Forelimb muscle (tissue), 1 donor: ENCODE measurements at regions not wholly inside any gene's neighbourhood (a gene's known extent, or its start where the extent isn't known, plus 50 kb on each side); places are given as distances from the start of the nearest gene placed in this dataset.

ENCODE experiments used
- DNase-seq: peaks from one replicate; pipeline ENCODE4 v3.0.0-alpha.2; 2013; ENCODE audit warnings: low read depth

DNA sequence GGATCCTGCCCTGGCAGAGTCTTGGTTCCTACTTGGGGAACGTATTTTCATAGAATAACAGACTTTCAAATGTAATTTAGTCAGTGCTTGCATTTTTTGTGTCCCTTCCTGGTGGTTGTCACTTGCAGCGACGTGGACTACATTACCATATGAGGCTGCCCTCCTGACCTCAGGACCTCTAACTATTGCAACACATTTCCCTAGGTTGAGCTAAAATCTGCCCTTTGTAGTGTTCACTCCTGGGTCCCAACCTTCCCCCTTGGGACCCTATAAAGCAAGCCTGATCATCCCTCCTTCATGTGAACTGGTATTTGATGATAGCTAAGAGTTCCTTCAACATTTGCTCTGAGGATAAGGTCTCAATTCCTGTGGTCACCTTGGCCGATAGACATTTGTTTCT lies 95.6 kb upstream of the CACNA1E start:
- DNase-seq = no peak

DNA sequence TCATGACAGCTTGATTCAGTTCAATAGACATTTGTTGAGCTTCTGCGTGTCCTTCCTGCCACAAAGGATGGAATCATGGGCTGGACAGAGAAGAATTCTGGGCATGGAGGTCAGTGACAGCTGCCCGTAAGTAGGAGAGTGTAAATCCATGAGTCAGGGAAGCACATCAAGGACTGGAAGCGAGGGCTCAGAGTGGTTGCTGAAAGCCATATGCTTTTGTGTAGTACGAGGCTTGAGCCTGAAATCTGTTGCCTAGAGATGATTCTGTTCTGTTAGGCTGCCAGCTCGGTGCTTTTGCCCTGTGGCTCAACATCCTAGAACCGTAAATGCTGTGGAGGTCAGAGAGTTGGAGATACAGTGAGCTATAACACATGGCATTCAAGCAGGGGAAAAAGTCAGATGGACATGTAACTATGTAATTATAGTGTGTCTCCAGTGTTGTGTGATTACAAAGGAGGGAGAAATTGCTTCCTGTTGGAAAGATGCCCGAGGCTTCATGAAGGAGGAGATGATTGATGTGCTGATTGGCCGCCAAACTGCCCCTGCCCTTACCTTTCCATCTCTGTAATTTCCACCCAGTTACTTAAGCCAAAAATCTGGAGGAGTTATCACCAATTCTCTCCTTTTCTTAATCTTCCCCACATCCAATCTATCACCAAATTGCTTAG lies 92.8 kb upstream of the CACNA1E start:
- no peak for DNase-seq

DNA sequence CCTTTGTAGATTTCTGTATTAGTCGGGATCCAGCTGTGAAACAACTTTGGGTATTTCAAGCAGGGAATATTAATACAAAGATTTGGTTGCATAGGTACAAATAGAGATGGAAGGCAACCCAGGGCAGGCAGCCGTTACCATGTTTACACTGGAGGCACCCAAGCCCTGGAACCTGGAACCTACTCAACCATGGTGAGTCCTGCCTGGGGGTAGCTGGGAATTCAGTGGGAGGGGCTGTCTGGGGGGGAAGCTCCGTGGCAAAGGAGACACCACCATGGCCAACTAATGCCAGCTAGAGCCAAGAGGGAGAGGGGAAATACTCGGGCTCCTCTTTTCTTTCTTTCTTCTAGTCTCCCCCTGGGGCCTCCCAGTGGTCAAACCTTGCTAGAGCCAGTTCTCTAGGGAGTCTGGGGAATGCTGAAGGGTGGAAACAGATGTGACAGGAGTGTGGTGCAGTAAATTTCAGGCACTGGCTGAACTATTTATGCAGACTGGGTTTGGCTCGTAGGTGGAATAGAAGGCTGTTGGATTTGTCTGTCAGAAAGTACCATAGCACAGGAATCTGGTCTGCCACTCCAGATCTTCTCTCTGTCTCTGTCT lies 91.9 kb upstream of the CACNA1E start:
- no peak for DNase-seq

DNA sequence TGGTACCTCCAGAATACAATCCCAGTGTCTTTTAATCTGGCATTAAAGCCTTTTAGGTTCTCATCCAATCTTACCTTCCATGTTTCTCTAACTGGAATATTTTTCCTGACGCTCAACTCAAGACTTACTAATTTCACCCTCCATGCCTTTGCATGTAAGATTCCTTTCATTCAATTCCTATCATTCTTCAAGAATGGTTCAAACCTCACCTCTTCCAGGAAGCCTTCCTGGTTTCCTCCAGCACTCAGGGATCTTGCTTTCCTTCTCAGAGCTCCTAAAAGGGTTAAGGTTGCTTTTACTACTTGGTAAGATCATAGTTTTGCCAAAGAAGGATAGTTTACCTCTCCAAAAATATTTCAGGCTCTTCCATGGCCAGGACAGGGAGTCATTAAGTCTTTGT lies 91.2 kb upstream of the CACNA1E start:
- no peak for DNase-seq

DNA sequence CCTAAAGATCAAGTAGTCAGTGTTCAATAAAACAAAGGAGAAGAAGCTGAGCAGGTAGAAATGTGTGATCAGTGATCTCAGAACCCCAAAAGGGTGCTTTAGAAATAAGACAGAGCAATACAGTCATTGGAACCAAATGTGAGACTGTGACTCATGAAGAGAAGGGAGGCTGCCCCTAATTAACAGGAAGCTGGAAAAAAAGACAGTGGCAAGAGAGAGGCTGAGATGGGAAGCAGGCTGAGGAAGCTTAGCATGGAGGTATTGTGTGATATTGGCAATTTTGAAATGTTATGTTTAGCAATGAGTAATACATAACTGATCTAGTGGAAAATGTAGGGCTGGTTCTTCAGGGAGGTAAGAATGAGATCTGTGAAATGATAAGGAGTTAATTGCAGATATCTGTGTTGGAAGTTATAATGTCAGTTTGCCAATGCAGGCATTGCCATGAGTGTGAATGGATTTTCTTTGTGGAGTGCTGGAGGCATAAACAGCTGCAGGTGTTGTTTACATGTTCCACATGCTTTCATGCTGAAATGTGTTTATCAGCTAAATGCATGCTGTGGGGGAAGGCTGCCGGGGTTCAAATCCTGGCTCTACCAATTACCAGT lies 90.6 kb upstream of the CACNA1E start:
- no peak for DNase-seq

DNA sequence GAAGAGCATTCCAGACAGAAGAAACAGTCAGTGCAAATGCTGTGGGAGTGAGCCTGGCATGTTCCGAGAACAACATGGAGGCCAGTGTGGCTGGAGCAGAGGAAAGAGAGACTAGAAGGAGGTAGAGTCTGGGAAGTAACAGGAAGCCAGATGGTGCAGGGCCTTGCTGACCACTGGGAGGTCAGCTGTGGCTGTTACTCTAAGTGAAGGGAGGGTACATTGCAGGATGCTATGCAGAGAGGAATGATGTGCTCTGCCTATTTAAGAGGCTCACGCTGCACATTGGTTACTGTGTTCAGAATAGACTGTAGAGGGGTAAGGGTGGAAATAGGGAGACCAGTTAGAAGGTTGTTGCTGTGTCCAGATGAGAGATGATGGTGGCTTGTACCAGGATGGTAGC lies 88.6 kb upstream of the CACNA1E start:
- no peak for DNase-seq

DNA sequence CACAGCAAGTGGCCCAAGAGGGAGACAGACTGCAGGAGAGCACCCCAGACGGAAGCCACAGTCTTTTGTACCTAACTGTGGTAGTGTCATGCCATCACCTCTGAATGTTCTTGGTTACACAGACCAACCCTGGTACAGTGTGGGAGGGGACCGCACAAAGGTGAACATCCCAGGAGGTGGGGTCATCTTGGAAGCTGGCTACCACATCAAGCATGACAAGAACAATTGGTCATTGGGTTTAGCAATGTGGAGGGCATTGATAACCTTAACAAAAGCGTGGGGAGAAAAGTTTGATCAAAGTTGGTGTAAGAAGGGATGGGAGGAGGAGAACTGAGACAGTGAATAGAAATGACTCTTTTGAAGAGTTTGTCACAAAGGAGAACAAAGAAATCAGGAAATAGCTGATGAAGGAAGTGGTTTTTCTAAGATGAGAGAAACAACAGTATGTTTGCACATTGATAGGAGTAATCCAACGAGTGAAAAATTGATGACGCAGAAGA lies 87.1 kb upstream of the CACNA1E start:
- DNase-seq = no peak

DNA sequence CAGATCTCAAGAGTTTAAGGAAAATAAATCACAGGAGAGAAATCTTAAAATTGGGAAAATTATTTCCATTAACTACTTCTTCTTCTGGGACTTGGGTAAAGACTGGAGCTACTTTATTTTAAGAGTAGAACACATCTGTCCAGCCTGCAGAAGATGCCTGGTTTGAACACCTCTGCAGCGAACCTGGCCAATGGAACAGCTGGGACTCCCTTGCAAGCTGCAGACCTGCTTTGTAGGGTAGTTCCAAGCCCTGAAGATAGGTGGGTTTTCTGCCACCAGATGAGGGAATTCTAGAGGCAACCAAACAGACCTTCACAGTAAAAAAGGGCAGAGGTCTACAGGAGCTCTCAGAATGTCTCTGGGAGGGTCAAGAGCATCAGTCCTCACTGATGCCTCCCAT lies 86.5 kb upstream of the CACNA1E start:
- no peak for DNase-seq

DNA sequence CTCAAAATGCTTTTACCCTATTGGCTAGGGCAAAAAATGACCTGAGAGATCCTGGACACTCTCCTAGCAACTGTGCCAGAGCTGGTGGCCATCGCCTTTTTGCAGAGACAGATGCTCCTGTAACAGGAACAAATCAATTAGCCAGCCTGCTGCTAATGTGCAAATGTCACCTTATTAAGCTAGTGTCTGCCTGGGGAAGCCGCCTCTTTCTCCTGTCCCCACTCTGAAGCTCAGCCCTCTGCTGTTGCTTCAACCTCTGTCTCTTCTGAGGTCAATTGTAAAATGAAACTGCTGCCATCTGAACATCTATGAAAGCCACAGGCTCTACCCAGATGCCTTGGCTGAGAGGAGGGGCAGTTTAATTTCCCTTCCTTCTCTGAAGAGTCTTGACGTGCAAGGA lies 85.5 kb upstream of the CACNA1E start:
- no peak for DNase-seq

DNA sequence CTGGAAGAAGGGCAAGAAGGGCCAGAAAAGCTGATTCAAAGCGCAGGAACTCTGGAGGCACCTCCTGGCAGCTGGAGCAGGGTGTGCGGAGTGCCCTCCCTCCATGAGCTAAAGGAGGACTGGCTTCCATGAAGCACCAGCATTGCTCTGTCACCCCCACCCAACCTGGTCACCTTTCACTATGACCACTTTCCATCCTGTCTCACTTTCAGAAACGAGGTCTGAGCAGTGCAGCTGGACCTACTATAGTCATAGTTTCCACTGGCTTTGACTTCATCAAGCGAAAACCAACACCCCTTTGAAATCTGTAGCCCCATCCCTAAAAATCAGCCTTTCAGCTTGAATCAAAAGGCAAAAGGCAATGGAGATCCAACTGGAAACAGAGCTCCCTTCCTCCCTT lies 84.8 kb upstream of the CACNA1E start:
- DNase-seq = no peak

DNA sequence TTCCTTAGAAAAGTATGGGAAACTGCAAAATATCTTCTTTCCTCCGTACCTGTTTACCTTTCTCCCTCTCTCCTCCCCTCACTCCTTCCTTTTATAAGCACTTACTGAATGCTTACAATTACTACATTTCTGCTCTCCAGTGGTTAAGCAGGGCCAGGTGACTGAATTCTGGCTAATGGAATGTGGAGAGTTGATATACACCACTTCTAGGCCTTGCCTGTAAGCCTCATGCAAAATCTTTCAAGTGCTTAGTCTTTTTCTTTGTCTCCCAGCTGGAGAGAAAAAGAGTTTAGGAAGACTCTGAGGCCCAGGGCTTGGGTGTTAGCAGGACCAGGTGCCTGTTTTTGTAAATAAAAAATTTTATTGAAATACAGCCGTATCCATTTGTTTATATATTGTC lies 77.7 kb upstream of the CACNA1E start:
- no peak for DNase-seq

DNA sequence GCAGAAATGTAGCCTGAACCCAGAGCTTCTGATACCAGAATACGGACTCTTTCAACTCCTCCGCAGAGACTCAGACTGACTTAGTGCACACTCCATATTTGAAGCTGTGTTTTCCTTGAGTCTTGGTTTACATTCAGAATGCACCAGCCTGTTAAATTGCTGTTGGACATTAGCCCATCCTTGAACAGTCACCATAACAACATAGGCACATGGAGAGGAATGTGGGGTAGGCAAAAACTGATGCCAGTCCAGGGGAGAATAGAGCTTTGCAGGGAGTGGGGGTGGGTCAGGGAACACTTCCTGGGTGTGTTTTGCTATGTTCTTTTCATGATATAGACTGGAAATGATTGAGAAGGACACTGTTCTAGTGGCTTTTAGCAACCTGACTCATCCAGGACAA lies 76.3 kb upstream of the CACNA1E start:
- no peak for DNase-seq

DNA sequence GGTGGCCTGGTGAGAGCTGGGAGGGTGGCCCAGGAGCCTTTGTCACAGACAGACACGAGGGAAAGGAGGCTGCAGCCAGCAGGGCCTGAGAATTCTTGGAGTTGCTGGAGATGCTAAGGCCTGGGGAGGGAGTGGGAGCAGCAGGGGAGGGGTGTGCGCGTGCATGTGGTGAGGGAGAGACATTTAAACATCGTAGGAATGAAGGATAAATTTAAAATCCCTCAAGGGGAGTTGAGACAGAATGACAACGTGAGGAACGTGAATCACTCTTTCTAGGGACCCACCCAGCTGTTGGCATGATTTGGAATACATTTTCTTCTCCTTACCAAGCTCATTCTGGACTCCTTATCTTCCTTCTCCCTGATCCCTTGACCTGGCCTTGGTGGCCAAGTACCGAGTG lies 73.3 kb upstream of the CACNA1E start:
- DNase-seq = no peak

DNA sequence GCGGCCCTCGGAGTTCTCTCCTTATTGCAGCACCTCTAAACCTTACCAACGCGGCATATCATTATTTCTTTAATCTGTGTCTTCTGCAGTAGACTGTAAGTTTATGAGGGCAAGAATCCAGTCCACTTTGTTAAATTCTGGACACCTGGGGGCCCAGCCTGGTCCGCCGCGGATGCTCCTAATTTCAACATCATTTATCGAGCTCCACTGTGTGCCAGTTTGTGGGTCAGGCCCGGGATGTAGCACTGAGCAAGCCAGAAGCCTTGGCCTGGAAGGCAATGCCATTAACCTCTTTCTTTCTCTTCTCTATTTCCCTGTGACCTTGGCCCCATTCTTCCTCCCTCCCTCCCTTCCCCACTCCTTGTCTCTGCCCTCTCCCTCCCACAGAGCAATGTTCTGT lies 70.6 kb upstream of the CACNA1E start:
- no peak for DNase-seq

DNA sequence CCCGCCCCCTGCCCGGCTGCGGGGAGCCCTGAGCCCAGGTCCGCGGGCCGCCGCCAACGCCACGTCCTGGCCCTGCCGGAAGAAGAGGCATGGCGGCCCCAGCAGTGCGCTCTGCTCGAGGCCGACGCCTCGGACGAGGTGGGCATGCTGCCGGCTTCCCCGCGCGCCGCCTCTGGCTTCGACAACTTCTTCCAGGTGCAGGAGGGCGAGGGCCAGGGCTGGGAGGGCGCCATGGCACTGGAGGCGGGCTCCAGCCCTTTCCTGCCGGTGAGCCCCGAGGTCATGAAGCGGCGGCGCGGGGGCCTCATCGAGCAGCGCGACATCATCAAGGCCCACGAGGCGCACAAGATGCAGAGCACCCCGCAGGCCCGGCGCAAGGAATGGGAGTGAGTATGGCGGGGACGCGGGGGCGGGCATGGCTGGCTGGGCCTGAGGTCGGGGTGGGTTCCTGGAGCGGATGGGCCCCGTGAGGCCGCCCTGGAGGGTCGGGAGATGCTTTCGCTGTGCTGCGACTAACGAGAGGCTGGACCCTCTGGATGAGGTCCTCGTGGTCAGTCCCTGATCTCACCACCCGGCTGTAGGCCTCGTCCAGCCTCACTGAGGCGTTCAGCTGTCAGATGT lies 70.0 kb upstream of the CACNA1E start:
- DNase-seq = no peak

DNA sequence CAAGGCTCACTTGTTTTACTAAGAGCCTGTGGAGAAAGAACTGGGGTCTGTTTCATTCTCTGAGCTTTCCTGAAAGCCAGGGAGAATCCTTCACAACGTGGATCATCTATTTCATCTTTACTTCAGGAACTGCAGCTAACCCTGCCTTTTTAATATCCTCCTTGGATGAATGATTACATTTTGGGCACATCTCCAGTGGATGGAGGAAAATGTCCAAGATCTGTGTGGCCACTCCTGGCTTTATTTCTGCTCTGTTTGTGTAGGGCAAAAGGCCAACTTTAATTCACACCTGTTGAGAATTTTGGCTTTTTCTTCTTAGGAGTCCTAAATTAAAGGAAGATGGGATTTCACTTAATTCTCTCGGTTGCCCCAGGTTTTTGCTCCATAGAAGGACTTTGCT lies 69.5 kb upstream of the CACNA1E start:
- DNase-seq = no peak

DNA sequence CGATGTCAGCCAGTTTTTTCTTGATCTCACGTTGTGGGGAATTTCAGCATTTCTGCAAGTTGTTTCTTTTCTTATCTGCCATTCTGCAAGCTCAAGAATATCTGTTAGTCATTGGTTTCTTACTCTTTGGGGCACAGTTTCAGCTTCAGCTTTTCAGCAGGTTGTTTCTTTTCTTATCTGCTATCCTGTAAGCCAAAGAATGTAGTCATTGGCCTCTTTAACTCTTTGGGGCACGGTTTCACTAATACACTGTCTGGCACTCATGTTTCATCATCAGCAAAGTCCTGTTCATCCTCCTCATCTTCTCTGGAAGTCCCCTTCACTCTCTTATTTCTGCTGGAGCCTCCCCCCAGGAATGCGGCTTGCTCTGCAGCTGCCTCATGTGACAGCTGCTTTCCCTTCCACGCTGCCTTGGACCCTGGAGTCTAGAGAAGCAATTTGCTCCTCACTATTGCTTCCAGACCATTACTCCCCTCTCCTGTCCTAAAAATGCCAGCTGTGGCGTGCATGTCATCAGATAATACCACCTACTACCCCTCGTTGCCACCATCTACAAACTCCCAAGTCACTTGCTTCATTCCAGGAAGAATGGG lies 67.0 kb upstream of the CACNA1E start:
- no peak for DNase-seq

DNA sequence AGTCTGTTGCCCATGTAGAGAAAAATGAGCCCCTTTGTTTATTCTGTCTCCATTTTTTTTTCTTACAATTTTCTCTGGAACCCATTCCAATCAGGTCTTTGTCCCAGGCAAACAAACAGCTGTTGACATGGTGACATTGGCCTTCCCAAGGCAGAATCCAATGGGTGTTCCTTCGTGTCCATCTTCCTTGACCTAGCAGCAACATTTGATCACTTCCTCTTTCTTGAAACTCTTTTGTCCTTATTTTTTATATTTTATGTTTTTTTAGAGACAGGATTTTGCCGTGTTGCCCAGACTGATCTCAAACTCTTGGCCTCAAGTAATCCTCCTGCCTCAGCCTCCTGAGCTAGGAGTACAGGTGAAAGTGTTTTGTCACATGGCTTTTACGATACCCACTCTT lies 65.4 kb upstream of the CACNA1E start:
- DNase-seq = no peak

DNA sequence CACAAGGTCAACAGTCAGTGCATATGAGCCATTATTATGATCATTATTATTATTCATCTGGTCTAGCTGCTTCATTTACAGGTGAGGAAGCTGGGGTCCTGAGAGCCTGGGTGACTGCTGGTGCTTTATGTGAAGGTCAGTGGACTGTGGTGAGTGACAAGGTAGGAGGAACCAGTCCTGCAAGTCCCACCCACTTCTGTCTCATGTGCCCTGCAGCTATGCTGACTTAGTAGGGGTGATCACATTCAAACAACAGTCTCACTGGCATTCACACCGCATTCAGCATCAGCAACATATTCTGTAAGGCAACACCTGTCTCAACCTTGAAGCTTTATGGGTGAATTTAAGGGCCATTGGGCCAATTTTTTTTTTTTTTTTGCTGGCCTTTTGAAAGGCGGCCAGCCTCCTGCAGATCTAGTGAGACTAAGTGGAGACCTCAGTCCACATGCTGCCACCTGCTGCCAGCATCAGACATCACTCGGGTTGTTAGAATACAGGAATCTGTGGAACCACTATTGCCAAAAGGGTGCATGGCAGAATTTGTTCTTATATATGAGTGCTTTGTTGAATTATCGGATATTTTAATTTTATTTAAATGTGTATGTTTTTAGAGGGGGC lies 59.9 kb upstream of the CACNA1E start:
- no peak for DNase-seq

DNA sequence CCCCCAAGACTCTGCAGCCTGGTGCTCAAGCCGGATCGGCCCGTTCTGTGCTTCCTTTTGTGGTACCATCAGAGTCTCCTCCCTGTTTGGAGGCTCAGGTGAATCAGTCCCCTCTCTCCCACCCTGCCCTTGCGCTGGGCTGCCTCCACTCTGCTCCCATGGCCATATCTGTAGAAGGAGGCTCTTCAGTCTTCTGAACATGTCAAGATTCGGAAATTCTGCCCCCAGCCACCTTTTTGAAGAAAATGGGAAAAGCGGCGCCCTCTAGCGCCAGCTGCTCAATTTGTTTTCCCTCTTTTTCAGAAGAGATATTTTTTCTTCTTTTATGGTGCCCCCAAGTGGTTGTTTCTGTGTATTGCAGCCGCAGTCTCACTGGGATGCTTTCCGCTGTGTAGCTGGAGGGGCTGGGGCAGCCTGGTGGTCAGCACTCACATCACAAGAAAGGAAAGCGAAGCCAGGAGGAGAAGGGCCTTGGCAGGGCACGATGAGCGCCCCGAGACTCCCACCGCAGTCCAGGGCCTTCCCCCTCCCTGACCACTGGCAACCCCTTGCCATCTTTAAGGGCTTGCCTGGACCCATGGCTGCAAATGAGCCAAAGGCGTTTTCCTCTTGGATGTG lies 58.4 kb upstream of the CACNA1E start:
- peak; percentile 14 for DNase-seq

DNA sequence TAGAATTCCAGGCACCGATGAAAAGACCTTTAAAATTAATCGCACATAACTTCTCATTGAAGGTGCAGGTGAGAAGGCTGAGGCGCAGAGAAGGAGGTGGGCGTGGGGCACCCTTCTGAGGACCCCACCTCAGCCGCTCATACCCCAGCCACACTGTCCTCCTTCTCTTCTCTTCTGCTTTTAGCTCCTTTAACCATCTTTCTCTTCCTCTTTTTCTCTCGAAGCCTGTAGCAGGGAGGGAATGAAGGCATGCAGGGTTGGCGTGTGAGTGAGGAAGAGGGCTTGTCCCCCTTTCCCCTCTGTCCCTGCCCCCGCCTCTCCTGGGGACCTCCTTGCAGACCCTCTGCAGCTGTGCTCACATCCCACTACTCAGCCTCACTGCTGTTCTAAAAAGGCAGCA lies 57.8 kb upstream of the CACNA1E start:
- no peak for DNase-seq

DNA sequence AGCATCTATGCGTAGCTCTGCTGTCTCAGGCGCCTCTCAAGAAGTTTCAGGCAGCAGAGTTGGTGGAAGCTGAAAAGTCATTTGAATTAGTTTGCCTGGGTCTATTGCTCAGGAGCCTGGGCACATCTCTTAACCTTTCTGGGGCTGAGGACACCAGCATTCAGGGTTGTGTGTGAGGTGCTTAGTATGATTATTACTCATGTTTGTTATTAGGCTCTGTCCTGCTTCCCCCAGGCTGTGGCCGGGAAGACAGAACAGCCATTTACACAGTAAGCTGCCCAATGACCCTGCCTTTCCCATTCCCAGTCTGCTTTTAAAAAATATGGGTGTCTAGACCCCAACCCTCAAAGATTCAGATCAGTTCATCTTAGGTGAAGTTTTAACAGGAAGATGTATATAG lies 53.9 kb upstream of the CACNA1E start:
- DNase-seq = no peak
